Pulmonary artery endothelial cell (primary cell): ENCODE measurements at regions not wholly inside any gene's neighbourhood (a gene's known extent, or its start where the extent isn't known, plus 50 kb on each side); places are given as distances from the start of the nearest gene placed in this dataset.
"Not testable (repeated sequence)": the region's sequence is repeated elsewhere in the genome, so short reads cannot be mapped to it uniquely, and the experiment has no call there.

Source experiments
- DNase-seq: peaks from one replicate; pipeline ENCODE4 v3.0.0-alpha.2; 2011; ENCODE audit warnings: low read depth, low spot score

DNA sequence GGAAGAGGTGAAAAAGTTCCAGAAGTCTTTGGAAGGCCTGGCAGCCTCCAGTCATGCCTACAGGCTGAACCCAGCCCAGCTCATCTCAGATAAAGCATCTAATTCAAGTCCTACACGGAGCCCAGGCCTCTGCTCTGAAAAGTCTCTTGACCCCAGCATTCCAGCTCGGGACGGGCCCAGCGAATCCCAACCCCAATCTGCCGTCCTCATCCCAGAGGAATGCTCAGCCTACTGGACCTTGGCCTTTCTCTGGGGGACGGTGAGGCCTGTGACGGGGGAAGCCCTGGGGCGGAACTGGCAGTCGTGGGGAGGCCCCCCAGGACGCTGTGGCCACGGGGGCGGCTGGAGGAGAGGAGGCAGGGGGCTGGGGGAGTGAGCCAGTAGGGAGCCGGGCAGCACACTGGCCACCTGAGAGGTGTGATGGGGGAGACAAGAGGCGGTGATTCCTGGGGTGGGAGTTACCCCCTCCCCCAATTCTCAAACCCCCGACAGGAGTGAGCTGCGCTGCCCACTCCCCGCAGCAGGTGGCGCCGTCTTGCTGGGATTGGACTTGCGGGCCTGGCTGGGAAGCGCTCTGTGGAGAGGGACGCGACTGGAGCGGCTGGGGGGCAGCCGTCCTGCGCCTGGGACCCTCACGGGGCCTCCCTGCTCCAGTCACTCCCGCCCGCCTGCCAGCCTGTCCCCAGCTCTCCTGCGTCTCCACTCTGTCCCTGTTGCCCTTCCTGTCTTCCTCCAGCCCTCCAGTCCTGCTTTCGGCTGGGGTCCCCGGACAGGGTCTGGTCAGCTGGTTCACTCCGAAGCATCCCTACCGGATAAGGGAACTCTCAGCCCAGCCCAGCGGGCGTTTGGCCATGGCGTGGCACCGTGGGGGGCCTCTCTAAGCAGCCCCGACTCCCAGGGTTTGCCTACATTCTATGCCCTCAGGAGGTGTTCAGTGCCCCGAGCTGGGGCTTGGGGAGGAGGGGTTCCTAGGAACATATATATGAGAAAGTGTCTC, 182.6 kb upstream of the HAAO start:
- DNase-seq = no peak

DNA sequence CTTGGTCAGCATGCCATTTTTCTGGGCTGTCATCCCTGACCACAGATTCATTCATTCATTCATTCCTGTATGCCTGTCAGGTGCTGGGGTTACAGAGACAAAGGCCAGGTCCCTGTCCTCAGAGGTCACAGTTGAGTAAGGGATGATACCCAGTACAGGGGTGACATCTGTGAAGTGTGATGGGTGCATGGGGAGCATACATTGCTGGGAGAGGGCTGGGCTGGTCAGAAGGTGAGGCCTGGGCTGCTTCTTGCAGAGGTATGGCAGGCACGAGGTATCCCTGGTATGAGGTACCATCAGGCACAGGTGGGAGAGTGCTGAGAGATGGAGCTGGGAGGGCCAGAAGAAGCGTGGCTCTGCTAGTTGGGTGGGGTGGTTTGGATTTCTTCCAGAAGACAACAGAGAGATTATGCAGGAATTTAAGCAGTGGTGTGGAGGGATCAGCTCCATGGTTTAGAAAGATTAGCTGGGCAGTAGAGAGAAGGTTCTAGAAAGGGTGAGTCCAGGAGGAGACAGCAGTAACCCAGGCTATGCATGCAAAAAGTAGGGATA, 181.9 kb upstream of the HAAO start:
- no peak for DNase-seq

- DNase-seq = no peak
Observed at GRCh38 chr2:42973726-42974125, 181.3 kb upstream of the HAAO start.

DNA sequence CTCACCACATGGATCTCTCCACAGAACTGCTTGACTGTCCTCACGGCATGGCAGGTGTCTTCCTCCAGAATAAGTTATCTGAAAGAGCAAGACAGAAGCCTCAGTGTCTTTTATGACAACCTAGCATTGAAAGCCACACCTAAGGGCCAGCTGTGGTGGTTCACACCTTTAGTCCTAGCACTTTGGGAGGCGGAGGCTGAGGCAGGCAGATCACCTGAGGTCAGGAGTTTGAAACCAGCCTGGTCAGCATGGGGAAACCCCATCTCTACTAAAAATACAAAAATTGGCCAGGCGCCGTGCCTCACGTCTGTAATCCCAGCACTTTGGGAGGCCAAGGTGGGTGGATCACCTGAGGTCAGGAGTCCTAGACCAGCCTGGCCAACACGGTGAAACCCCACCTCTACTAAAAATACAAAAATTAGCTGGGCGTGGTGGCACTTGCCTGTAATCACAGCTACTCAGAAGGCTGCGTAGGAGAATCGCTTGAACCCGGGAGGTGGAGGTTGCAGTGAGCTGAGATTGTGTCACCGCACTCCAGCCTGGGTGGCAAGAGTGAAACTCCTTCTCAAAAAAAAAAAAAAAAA, 180.6 kb upstream of the HAAO start:
- DNase-seq = not testable (repeated sequence)

DNA sequence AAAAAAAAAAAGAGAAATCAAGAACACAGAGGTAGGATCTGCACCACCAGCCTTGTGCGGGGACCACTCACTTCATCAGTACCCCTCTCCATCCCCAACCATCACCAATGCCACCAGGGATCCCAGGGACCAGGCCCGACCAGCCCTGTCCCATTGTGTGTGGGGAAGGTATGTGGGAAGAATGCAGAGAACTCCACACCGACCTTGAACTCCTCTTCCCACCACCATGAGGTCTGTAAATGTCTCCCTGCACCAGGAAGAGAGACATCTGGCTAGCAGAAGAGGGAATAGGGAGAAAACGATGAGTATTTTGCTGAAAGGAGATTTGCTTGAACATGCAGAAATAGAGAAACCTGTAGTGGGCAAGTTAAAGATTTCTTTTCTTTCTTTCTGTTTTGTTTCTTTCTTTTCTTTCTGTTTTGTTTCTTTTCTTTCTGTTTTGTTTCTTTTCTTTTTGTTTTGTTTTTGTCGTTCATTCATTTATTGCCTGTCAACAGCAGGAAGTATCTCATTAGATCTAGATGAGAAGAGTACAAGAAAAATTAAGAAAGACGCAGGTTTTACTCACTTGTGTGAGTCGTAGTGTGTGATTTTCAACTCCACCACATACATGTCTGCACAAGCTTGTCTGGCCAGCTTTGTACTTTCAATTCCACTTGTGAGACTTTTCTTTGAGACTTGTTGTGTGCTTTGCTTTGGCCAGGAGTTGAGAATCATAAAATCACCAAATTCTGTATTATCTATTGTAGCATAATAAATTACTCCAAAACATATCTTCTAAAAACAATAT, 179.8 kb upstream of the HAAO start:
- no peak for DNase-seq

- no peak for DNase-seq
Observed at GRCh38 chr2:42971381-42971780, 179.0 kb upstream of the HAAO start.

- no peak for DNase-seq
Observed at GRCh38 chr2:42970151-42970550, 177.8 kb upstream of the HAAO start.

GRCh38 chr2:42969231-42970150, 177.1 kb upstream of the HAAO start:
- DNase-seq = no peak

GRCh38 chr2:42967959-42968674, 175.7 kb upstream of the HAAO start:
- no peak for DNase-seq

DNA sequence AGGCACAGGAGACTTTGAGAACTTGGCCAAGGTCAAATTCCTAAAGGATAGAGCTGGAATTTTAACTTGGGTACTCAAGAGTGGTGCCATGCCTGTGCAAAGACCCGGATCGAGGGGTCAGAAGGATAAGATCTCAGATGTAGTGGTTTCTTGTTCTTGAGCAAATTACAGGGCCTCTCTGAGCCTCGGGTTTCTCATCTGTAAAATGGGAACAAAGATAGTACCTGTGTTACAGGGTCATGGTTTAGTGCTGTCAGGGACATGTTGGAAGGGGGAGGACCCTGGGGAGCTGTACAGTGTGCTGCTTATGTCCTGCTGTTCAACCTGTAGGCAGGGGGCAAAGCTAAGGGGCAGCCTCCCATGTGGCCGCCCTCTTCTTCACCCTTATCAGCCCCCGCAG, 173.5 kb upstream of the HAAO start:
- DNase-seq = no peak

GRCh38 chr2:42965196-42965595, 172.8 kb upstream of the HAAO start:
- DNase-seq = no peak

GRCh38 chr2:42964439-42965083, 172.2 kb upstream of the HAAO start:
- no peak for DNase-seq

DNA sequence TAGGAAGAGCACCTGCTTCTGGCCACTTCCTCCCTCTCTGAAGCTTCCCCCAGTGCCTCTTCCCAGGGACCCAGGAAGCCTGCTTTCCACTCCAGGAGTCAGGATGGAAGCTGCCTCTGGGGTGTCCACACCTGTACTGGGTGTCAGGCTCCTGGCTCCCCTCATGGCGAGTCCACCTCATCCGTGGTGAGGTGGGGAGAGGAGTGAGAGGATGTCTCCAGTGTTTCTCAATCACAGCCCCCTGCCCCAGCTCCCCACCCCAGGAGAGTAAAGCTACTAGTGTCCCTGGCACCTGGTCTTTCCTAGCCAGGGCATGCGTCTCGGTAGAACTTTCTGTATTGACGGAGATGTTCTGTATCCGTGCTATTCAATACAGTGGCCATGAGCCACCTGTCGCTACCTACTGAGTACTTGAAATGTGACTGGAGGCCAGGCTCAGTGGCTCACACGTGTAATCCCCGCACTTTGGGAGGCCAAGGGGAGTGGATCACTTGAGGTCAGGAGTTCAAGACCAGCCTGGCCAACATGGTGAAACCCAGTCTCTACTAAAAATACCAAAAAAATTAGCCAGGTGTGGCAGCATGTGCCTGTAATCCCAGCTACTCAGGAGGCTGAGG, 171.2 kb upstream of the HAAO start:
- no peak for DNase-seq

DNA sequence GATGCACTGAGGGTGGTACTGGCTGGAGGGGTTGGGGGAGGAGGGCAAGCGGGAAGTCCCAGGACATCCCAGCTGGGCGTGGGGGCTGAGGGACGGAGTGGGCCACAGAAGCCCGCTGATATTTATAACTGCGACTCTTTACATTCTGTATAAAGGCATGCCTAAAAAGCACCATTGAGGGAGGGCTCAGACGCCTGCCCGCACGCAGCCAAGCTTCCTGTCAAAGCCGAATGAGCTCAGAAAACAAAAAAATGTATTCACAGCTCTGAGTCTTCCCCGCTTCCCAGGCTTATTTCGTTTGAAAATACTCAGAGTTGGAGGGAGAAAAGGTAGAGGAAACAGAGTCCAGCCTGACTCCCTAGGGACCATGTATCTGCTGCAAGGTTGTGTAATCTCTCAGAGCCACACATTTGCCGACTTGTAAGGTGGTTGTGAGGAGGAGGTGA, 170.1 kb upstream of the HAAO start:
- no peak for DNase-seq

DNA sequence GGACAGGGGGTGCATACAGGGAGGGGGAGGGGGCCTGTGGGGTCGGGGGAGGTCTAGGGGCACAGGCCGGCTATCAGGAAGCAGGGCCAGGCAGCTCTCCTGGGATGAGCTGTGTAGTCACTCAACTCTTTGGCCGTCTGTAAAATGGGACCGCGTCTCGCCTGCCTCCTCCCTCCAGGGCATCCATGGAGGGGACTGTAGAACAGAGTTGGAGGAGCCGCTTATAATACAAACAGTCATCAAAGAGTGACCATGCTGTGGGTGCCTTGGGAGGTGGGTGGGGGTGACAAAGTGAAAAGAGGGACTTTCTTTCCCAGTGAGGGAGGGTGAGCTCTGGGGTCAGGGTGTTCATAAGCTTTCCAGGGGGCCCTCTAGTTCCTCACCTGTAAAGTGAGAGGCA, 169.6 kb upstream of the HAAO start:
- DNase-seq = no peak

GRCh38 chr2:42961385-42961811, 169.0 kb upstream of the HAAO start:
- peak; percentile 54 for DNase-seq

DNA sequence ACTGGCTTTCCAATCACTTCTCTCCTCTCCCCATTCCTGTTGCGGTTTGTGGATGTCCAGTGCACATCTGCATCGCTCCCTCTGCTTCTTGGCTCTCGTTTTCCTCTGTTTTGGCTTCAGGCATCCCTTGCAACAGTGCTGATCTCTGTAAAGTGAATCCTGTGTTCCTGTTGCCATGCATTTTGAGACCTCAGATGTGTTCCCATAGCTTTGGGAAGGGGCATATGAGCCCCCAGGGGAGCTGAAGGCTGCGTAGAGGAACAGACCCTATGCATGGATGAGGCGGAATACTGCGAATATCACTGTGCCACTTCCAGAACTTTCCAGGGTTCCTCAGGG, 168.4 kb upstream of the HAAO start:
- no peak for DNase-seq

DNA sequence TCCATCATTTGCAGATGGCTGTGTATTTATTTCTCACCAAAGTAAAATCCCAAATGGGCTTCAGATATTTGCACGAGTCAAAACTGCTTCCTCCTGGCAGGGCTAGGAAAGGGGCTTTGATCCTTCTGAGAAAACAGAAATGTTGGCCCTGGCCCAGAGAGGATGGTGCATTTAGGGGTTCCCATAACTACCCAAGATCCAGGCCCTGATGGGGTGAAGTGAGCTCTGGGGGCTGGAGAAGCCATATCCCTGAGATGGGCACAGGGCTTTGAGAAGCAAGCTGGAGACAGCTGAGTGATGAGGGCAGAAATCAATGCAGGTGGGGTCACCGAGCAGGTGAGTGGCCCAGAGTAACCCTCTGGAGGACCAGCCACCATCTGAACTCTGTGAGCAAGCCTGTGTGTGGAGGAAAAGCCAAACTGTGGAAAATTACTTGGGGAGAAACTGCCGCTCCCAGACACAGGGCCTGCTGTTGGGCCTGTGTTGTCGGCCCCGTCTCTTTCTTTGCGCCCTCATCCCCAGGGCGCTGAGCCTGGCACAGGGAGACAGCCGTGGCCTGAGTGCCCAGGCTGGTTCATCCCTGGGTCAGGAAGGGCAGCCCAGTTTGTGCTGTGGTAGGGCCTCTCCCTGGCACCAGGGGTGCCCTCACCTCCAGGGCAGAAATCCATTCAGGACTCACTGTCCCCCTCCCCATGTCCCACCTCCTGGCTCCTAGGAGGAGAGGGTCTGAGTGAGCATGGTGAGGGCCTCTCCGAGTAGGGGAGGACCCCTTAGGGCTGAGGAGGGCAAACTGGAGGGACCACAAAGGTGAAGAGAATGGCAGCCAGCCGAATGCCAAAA, 167.8 kb upstream of the HAAO start:
- no peak for DNase-seq
